Astrocyte (in vitro differentiated cells and primary cell): ENCODE measurements at regions not wholly inside any gene's neighbourhood (a gene's known extent, or its start where the extent isn't known, plus 50 kb on each side); places are given as distances from the start of the nearest gene placed in this dataset.

Experiments used
- EZH2 ChIP-seq: IDR thresholded peaks from 2 replicates; pipeline ENCODE4 v1.6.1; 2012; ENCODE audit warnings: mild to moderate bottlenecking, low read length, inconsistent platforms; ENCODE audit not compliant: insufficient read depth
- TF ChIP-seq, protein P1 (sequence below): IDR thresholded peaks from 2 replicates; pipeline ENCODE4 v1.5.1; 2011; ENCODE audit warnings: low read depth, mild to moderate bottlenecking, inconsistent platforms, low read length, moderate library complexity; ENCODE audit not compliant: insufficient read depth

DNA sequence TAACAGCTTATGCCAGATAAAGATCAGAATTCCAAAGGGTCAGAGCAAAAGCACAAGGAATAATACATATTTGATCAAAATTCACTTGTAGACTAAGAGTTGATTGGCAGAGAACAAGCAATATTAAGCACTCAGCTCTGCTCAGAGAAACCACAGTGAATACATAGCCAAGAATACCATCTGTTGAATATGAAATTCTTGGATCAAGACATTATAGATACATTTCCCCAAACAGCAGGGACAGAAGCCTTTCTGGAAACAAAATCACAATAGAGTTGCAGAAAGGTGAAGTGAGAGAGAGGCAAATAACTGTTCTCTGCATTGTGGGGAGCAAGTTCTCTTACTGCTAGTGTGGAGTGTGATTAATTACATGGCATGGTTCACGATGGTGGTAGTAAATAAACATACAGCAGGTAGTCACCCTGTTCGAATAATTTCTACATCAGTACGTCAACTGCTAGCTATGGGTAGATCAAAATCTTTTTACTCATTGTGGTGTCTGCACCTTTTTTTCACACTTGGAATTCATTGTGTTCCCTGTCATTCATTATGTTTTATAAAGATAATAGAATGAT is 366.7 kb downstream of the PCDH7 start:
- TF ChIP-seq, protein P1, sequence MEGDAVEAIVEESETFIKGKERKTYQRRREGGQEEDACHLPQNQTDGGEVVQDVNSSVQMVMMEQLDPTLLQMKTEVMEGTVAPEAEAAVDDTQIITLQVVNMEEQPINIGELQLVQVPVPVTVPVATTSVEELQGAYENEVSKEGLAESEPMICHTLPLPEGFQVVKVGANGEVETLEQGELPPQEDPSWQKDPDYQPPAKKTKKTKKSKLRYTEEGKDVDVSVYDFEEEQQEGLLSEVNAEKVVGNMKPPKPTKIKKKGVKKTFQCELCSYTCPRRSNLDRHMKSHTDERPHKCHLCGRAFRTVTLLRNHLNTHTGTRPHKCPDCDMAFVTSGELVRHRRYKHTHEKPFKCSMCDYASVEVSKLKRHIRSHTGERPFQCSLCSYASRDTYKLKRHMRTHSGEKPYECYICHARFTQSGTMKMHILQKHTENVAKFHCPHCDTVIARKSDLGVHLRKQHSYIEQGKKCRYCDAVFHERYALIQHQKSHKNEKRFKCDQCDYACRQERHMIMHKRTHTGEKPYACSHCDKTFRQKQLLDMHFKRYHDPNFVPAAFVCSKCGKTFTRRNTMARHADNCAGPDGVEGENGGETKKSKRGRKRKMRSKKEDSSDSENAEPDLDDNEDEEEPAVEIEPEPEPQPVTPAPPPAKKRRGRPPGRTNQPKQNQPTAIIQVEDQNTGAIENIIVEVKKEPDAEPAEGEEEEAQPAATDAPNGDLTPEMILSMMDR = no peak
- no peak for TF ChIP-seq EZH2
